M059J (cell line): ENCODE measurements at regions not wholly inside any gene's neighbourhood (a gene's known extent, or its start where the extent isn't known, plus 50 kb on each side); places are given as distances from the start of the nearest gene placed in this dataset.
"Not testable (repeated sequence)": the region's sequence is repeated elsewhere in the genome, so short reads cannot be mapped to it uniquely, and the experiment has no call there.

ENCODE experiments used
- DNase-seq: peaks from one replicate; pipeline ENCODE4 v3.0.0-alpha.2; 2012; ENCODE audit warnings: low read depth

DNA sequence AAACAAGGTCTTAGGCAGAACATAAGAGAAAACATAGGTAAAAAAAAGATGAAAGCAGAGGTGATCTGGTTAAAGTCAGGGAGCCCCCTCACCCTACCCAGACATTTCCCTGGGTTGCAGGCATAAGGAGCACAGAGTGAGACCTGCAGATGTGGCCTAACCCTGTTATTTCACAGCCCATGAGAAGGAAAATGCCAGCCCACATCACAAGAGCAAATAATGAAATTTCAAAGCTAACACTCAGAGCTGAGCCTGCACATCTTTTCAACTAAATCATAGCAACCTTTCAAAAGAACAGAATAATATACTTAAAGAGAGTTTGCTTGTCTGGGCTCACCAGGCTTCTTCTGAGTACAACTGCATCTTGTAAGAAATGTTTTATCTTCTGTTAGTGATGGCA is 295.4 kb downstream of the RPAP3 start:
- DNase-seq = no peak

DNA sequence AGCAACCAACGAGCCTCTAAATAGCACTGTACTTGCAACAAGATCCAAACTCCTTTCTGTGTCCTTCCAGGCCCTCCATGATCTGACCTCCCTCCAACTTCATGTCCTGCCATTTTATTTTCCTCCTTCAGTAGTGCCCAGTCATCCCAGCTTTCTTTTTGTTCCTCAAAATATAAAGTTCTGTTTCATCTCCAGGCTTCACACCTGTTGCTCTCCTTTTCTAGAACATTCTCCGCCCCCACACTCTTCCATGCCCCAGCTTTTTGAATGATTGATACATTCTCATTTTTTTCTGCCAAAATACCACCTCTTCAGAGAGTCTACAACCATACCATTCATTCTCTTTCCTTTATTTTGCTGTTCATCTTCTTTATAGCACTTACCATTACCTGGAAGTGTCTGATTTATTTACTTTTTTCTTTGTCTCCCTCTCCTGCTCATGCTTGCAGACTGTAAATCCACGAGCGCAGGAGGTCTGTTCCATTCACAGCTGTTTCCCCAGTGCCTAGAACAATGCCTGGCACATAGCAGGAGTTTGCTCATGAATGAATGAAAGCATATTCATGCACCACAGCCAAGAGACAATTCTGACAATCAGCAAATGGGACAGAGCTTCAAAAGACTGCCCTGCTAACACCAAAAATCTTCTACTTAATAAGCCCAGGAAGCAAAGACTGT is 296.4 kb downstream of the RPAP3 start:
- DNase-seq = no peak

DNA sequence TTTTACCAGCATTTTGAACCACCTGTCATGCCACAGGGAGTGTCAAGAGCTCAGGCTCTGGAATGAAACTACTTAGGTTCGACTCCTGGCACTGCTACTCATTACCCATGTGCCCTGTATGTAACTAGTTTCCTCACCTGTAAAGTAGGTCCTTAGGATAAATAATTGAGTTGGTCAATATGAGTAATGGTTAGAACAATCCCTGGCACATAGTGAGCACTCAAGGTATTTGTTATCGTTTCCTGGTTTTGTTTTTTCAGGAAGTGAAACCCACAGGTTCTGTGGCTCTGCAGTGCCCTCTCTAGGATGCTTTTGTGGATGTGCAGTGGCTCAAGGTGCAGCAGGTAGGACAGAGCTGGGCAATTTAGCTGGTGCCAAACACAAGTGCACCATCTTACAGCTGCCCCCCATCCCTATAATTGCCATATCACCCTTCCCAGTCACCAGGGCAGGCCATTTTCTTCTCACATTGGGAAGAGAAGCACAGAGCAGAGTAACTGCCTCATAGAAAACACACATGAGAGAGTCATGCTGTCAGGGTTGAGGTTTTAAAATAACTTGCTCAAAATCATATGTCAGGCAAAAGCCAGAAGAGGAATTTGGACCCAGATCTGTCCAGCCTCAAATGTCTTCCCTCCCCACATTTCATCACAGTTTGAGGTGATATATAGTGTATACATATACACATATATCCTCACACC is 297.5 kb downstream of the RPAP3 start:
- peak; percentile 52 for DNase-seq

- DNase-seq = no peak
These were observed 298.2 kb downstream of the RPAP3 start for GRCh38 chr12:47407463-47408129.

- no peak for DNase-seq
These were observed 302.1 kb downstream of the RPAP3 start for GRCh38 chr12:47403681-47404080.

- DNase-seq = not testable (repeated sequence)
These were observed 304.6 kb downstream of the RPAP3 start for GRCh38 chr12:47401196-47401595.

GRCh38 chr12:47400266-47400665 is 305.6 kb downstream of the RPAP3 start:
- DNase-seq = peak; percentile 71

DNA sequence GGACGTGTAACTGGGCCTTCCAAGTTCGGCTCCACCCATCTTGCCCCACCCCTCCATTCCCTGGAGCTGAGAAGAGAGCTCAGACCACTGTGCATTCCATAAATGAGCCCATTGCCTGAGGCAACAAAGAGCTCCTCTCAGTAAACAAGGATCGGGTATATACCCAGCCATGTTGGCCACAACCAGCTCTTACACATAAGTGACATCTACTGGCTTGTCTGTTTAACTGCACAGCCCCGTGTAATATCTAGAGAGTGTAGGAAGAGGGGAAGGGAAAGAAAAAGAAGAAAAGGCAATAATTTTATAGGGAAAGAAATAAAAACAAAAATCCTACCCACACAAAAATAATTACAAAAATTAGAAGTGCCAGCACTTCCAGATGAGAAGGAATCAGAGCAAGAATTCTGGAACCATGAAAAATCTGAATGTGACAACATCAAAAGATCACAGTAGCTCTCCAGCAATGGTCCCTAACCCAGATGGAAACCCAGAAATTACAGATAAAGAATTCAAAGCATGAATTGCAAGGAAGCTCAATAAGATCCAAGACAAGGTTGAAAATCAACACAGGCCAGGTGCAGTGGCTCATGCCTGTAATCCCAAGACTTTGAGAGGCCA is 308.1 kb downstream of the RPAP3 start:
- DNase-seq = peak; percentile 94

DNA sequence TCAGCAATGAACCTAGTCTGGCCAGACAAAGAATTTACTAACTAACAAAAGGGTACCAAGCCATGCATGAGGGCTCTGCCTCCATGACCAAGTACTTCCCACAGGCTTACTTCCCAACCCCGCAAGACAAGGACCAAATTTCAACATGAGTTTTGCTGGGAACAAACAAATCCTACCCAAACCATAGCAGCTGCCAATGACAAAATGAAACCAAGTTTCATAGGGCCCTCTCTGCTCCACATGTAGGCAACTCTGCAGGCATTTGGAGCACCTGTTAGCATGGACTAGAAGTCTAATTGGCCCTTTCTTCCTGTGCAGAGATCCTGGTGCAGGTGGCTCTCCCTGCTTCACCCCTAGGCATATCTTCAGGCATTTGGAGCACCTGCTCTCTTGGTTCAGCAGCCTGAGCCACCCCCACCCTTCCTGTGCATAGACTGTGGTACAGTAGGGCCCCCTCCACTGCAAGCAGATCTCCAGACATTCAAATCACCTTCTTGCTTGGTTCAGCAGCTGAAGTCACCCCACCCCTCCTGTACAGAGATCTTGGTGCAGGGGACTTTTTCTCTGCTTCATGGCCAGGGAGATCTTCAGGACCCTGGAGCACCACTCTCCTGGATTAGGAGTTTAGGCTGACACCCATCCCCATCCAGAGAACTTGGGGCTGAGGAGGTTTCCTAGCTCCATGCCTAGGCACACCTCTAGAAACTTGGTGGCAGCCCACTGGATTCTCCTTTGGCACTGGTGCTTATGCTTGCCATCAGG is 308.7 kb downstream of the RPAP3 start:
- DNase-seq = peak; percentile 24

DNA sequence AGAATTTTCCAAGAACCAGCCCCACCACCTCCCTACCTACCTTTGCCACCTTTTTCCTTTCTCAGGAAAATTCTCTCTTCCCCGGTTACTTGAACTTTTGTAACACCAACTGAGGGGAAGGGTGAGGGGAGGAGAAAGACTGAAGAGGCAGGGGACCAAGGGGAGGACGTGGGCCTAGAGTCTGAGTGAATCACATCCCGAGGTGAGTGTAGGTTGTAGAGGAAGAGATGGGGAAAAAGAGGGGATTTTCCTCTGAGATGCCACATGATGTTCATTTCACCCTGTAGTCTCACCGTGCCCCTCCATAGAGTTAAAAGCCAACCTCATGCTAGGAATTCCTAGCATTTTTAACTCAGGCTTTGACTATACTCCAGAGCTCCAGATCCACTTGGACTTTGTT is 311.8 kb downstream of the RPAP3 start:
- peak; percentile 29 for DNase-seq

DNA sequence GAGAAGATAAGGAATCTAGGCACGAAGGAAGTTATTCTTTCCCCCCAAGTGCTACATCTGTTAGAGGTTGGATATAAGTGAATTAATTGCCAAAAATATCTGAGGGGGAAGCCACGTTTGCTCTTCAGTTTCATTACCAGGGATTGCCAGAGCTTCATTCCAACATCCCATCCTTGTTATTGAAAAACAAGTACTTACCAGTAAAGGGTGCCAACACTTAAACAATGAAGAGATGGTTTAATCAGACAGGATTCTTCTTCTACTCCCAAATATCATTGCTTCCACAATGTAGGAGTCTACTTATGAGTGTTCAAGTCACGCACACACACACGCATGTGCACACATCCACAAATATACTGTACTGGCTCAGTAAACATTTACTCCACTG is 312.4 kb downstream of the RPAP3 start:
- DNase-seq = no peak

DNA sequence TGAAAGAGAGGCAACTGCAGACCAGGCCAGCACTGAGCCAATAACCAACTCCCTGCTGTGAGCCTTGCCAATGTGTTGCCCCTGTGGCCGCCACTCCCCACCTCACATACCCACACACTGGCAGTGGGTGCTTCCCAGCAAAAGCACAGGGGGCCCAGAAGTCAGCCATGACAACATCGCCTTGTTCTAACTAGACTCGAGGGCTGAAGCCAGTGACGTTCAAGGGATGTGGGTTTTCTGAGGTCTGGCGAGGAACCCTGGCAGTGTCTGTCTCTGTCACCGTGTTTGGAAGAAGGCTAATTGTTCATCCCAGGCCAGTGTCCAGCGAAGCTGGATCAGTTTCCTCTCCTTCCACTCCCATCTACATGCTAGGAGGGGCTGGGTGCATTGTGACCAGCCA is 311.8 kb upstream of the AMIGO2 start:
- DNase-seq = no peak

DNA sequence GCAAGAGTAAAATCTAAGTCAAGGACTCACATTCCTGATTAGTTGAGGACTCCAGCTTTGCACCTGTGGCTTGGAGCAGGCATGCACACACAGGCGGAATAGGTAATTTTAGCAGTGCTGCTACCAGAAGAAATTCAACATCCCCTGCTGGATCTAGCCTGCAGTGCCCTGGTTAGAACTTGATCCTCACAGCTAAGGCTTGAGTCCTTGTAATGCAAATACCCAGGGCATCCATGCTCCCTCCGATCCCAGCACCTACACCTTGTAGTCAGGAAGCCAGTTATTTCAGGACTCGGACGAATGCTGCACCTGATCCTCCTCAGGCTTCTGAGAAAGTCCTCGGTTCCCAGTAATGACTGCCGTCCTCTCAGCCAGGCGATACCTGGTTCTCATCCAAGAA is 309.0 kb upstream of the AMIGO2 start:
- DNase-seq = no peak

- DNase-seq = no peak
These were observed 308.2 kb upstream of the AMIGO2 start for GRCh38 chr12:47387994-47388393.

DNA sequence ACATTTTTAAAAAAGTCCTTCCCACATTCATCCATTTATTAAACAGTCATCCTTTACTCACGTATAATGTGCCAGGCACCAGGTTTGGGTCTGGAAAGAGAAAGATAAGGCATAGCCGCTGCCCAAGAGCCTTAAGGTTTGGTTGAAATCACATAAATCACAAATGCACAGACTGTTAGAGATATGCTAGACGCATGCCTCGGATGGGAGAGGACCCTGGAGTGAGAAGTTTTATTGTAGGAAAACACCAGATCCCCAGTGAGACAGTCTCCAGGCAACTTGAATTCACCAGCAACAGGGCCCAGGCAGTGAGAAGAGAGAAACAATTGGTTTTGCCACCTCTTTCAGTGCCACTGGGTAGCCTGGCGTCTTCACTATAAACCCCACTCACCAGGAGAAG is 305.9 kb upstream of the AMIGO2 start:
- DNase-seq = no peak

- peak; percentile 36 for DNase-seq
These were observed 304.2 kb upstream of the AMIGO2 start for GRCh38 chr12:47383942-47384341.

DNA sequence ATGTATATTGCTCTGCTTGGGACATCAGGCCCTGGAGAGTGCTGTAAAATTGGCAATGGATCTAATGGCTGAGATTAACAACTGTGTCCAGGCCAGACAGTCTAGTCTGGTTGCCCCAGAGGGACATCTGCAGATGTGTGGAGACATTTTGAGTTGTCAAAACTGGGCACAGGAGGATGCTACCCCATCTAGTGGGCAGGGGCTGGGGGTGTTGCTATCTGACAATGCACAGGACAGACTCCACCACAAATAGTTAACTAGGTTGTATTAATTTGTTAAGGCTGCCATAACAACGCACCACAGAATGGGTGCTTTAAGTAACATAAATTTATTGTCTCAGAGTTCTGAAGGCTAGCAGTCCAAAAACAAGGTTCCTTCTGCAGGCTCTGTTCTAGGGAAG is 302.5 kb upstream of the AMIGO2 start:
- no peak for DNase-seq

GRCh38 chr12:47378907-47379306 is 299.1 kb upstream of the AMIGO2 start:
- no peak for DNase-seq

DNA sequence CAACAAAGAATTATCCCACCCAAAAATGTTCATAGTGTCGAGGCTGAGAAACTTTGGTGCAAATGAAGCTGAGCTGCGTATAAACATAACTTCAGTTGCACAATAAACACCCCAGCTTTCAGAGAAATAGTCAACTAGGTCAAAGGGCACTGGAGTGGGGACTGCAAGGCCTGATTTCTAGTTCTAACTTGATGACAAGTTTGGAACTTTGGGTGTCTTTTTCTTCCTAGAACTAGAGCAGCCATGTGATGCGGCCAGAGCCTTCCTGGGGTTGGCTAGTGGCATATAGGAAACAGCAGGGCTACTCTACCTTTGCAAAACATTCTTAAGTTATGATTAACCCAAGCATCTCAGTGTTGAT is 298.4 kb upstream of the AMIGO2 start:
- DNase-seq = no peak

GRCh38 chr12:47377414-47378221 is 297.9 kb upstream of the AMIGO2 start:
- peak; percentile 98 for DNase-seq

DNA sequence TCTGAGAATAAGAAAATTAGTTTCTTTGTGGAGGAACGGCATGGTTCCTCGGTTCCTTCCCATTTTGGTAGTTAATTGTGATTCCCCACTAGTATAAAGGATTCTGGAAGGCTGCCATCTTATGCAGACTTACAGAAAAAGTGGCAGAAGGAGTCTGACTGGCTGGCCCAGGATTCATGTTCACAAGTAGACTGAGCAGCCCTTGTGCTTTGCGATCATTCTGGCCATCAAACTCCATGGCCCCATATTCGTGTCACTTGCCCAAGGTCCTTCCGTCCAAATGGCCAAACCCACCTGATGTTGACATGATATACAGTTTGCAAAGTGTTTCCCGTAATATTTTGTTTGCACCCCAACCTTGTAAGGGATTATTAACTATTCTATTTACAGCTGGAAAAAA is 297.2 kb upstream of the AMIGO2 start:
- DNase-seq = no peak
